ENCODE measurements at regions not wholly inside any gene's neighbourhood (a gene's known extent, or its start where the extent isn't known, plus 50 kb on each side); places are given as distances from the start of the nearest gene placed in this dataset.
"Not testable (repeated sequence)": the region's sequence is repeated elsewhere in the genome, so short reads cannot be mapped to it uniquely, and the experiment has no call there.

- not testable (repeated sequence) for H3K27ac Mint-ChIP-seq; H3K4me3 Mint-ChIP-seq; DNase-seq (ENCODE audit: low spot score in 2 of 2); H3K36me3 Mint-ChIP-seq; ATAC-seq (ENCODE audit: low read depth); H3K4me1 Mint-ChIP-seq; H3K9me3 Mint-ChIP-seq; H3K27me3 Mint-ChIP-seq
Measured at GRCh38 chr2:131844044-131844443, 316.4 kb downstream of the CCDC74A start.

GRCh38 chr2:131856202-131856601, 305.6 kb downstream of the ANKRD30BL start:
- H3K9me3 Mint-ChIP-seq; H3K36me3 Mint-ChIP-seq; H3K27ac Mint-ChIP-seq; H3K27me3 Mint-ChIP-seq; H3K4me1 Mint-ChIP-seq; DNase-seq (ENCODE audit: low spot score in 2 of 2); ATAC-seq (ENCODE audit: low read depth); H3K4me3 Mint-ChIP-seq: not testable (repeated sequence)

GRCh38 chr2:131858197-131858596, 303.6 kb downstream of the ANKRD30BL start:
- H3K27me3 Mint-ChIP-seq; H3K36me3 Mint-ChIP-seq; H3K27ac Mint-ChIP-seq; DNase-seq (ENCODE audit: low spot score in 2 of 2); ATAC-seq (ENCODE audit: low read depth); H3K4me1 Mint-ChIP-seq; H3K9me3 Mint-ChIP-seq; H3K4me3 Mint-ChIP-seq: not testable (repeated sequence)
